GM12878 (cell line): ENCODE measurements at regions not wholly inside any gene's neighbourhood (a gene's known extent, or its start where the extent isn't known, plus 50 kb on each side); places are given as distances from the start of the nearest gene placed in this dataset.
A peak's percentile ranks its signal among the peaks of the same experiment; 100 is the strongest.

Experiments
- CREM ChIP-seq: IDR thresholded peaks from 2 replicates; pipeline ENCODE4 v1.6.1; 2014; ENCODE audit warnings: antibody characterized with exemption, low read depth
- EGR1 ChIP-seq, 2 experiments: IDR thresholded peaks; 1 replicate in 1 of 2; 2 replicates in 1 of 2; pipeline ENCODE4 v1.6.1; 2011 to 2012; ENCODE audit warnings: low read depth in 2 of 2, low read length in 2 of 2, borderline replicate concordance in 1 of 2, mild to moderate bottlenecking in 1 of 2, moderate library complexity in 1 of 2
- EP300 ChIP-seq, 2 experiments: fragments of 150-350 bp in 1 of 2; IDR thresholded peaks; 2 replicates each; pipeline ENCODE4 v1.6.1; 2011 to 2012; ENCODE audit warnings: low read depth in 2 of 2, low read length in 2 of 2, borderline replicate concordance in 1 of 2, improper control_type of control experiment in 1 of 2, inconsistent platforms in 1 of 2; ENCODE audit not compliant: control insufficient read depth in 1 of 2
- HCFC1 ChIP-seq: fragments of 150-350 bp; IDR thresholded peaks from 2 replicates; pipeline ENCODE4 v1.6.1; 2014; ENCODE audit warnings: low read length
- NFIC ChIP-seq: IDR thresholded peaks from 2 replicates; pipeline ENCODE4 v1.6.1; 2012; ENCODE audit warnings: low read depth, mild to moderate bottlenecking, inconsistent platforms, low read length, moderate library complexity
- POLR2A ChIP-seq: IDR thresholded peaks from 2 replicates; pipeline ENCODE4 v1.6.1; 2011; ENCODE audit warnings: low read depth, mild to moderate bottlenecking, low read length
- RAD21 ChIP-seq: IDR thresholded peaks from 2 replicates; pipeline ENCODE4 v1.6.1; 2011; ENCODE audit warnings: mild to moderate bottlenecking, low read depth, low read length, moderate library complexity; ENCODE audit not compliant: insufficient read depth
- RAD51 ChIP-seq: fragments of 450-650 bp; IDR thresholded peaks from 2 replicates; pipeline ENCODE4 v1.6.1; 2016; ENCODE audit warnings: moderate library complexity, mild to moderate bottlenecking, inconsistent platforms
- SPI1 ChIP-seq: IDR thresholded peaks from 2 replicates; pipeline ENCODE4 v1.6.1; 2011; ENCODE audit warnings: low read depth, mild to moderate bottlenecking, low read length, moderate library complexity, borderline replicate concordance; ENCODE audit not compliant: insufficient read depth
- TCF12 ChIP-seq: IDR thresholded peaks from 2 replicates; pipeline ENCODE4 v1.6.1; 2011; ENCODE audit warnings: low read depth, mild to moderate bottlenecking, low read length
- TF ChIP-seq, protein P1 (sequence below): fragments of 450-650 bp; IDR thresholded peaks from 2 replicates; pipeline ENCODE4 v1.6.1; 2017; ENCODE audit warnings: mild to moderate bottlenecking, moderate library complexity
- TF ChIP-seq, protein P2 (sequence below), 3 experiments: IDR thresholded peaks in 2 of 3; conservative IDR thresholded peaks in 1 of 3; 2 replicates each; pipeline ENCODE4 v1.5.1; 2011; ENCODE audit warnings: low read depth in 3 of 3, low read length in 3 of 3, mild to moderate bottlenecking in 3 of 3, control low read depth in 2 of 3, moderate library complexity in 2 of 3, inconsistent platforms in 1 of 3, mixed read lengths in 1 of 3; ENCODE audit not compliant: control insufficient read depth in 2 of 3, insufficient read depth in 1 of 3; ENCODE audit errors: extremely low read depth in 1 of 3

DNA sequence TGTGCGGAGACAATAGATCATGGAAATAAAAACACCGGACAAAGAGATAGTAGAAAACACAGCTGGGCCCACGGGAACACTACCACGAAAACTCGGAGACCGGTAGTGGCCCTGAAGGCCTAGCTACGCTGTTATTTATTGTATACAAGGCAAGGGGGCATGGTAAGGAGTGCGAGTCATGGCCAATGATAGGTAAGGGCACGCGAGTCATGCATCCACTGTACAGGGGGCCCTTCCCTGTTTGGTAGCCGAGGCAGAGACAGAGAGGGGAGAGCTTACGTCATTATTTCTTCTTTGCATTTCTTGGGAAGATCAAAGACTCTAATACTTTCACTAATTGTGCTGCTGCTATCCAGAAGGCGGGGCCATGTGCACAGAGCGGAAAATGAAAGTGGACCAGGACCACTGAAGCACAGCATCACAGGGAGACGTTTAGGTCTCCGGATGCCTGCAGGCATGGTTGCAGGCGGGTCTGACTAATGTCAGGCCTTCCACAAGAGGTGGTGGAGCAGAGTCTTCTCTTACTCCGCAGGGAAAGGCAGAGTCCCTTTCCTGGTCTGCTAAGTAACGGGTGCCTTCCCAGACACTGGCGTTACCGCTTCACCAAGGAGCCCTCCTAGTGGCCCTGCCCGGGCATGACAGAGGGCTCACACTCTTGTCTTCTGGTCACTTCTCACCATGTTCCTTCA is 74.4 kb upstream of the ARL4D start:
- TF ChIP-seq TCF12: no peak
- TF ChIP-seq EP300 (IDR thresholded peaks at IDR 0.05; ENCODE audit: borderline replicate concordance in 1 of 2, control insufficient read depth in 1 of 2, low read depth in 2 of 2, low read length in 2 of 2): no peak
- TF ChIP-seq, protein P1, sequence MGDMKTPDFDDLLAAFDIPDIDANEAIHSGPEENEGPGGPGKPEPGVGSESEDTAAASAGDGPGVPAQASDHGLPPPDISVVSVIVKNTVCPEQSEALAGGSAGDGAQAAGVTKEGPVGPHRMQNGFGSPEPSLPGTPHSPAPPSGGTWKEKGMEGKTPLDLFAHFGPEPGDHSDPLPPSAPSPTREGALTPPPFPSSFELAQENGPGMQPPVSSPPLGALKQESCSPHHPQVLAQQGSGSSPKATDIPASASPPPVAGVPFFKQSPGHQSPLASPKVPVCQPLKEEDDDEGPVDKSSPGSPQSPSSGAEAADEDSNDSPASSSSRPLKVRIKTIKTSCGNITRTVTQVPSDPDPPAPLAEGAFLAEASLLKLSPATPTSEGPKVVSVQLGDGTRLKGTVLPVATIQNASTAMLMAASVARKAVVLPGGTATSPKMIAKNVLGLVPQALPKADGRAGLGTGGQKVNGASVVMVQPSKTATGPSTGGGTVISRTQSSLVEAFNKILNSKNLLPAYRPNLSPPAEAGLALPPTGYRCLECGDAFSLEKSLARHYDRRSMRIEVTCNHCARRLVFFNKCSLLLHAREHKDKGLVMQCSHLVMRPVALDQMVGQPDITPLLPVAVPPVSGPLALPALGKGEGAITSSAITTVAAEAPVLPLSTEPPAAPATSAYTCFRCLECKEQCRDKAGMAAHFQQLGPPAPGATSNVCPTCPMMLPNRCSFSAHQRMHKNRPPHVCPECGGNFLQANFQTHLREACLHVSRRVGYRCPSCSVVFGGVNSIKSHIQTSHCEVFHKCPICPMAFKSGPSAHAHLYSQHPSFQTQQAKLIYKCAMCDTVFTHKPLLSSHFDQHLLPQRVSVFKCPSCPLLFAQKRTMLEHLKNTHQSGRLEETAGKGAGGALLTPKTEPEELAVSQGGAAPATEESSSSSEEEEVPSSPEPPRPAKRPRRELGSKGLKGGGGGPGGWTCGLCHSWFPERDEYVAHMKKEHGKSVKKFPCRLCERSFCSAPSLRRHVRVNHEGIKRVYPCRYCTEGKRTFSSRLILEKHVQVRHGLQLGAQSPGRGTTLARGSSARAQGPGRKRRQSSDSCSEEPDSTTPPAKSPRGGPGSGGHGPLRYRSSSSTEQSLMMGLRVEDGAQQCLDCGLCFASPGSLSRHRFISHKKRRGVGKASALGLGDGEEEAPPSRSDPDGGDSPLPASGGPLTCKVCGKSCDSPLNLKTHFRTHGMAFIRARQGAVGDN: no peak
- TF ChIP-seq SPI1: no peak
- no peak for TF ChIP-seq EGR1 (IDR thresholded peaks at IDR 0.05; ENCODE audit: borderline replicate concordance in 1 of 2, low read depth in 2 of 2, low read length in 2 of 2)
- TF ChIP-seq, protein P2, sequence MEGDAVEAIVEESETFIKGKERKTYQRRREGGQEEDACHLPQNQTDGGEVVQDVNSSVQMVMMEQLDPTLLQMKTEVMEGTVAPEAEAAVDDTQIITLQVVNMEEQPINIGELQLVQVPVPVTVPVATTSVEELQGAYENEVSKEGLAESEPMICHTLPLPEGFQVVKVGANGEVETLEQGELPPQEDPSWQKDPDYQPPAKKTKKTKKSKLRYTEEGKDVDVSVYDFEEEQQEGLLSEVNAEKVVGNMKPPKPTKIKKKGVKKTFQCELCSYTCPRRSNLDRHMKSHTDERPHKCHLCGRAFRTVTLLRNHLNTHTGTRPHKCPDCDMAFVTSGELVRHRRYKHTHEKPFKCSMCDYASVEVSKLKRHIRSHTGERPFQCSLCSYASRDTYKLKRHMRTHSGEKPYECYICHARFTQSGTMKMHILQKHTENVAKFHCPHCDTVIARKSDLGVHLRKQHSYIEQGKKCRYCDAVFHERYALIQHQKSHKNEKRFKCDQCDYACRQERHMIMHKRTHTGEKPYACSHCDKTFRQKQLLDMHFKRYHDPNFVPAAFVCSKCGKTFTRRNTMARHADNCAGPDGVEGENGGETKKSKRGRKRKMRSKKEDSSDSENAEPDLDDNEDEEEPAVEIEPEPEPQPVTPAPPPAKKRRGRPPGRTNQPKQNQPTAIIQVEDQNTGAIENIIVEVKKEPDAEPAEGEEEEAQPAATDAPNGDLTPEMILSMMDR (IDR thresholded peaks at IDR 0.05 in 2 of 3, conservative IDR thresholded peaks at IDR 0.05 in 1 of 3; ENCODE audit: control insufficient read depth in 2 of 3, extremely low read depth in 1 of 3, insufficient read depth in 1 of 3, low read depth in 3 of 3, low read length in 3 of 3): peak in 2 of 3 experiments; percentile 27 to 37; a peak in 2 of 6 replicates
- TF ChIP-seq HCFC1: no peak
- no peak for TF ChIP-seq RAD21
- no peak for TF ChIP-seq CREM
- no peak for TF ChIP-seq NFIC
- TF ChIP-seq RAD51: no peak
- TF ChIP-seq POLR2A: no peak
